Heart left ventricle (tissue), 13 donors: ENCODE measurements at regions not wholly inside any gene's neighbourhood (a gene's known extent, or its start where the extent isn't known, plus 50 kb on each side); places are given as distances from the start of the nearest gene placed in this dataset.

Source experiments
- CTCF ChIP-seq, 12 donors: fragments of 200-600 bp; sonication (generic) in 4 of 12; IDR thresholded peaks; one replicate each; pipeline versions ENCODE4 v1.5.0 to v1.8.0; 2018 to 2022; ENCODE audit warnings: antibody characterized with exemption in 12 of 12, mild to moderate bottlenecking in 5 of 12
- POLR2A ChIP-seq, 2 donors: fragments of 450-650 bp; IDR thresholded peaks; one replicate each; pipeline ENCODE4 v1.6.1; 2017; ENCODE audit warnings: antibody characterized with exemption in 2 of 2, mild to moderate bottlenecking in 2 of 2, moderate library complexity in 2 of 2
- donor health status: ischemic (EF 13 %, LVEDD 7.1; RV severe dilation, severe dysfunction).
- donor health status: DM: no; HTN: yes; CAD: no.
- donor health status: DM: no; HTN: no; CAD: no.
- donor health status: ischemic (EF 25% LVEDD 6.9; RV normal size, moderate dysfunction).
- donor health status: ischemic (EF 25% LVEDD 5.7; RV mildly dilated, moderate dysfunction).
- donor health status: ischemic (EF 35%, LVEDD 5.7; RV mildly dilated, moderate dysfunction).
- donor health status: nonischemic (EF 11% LVEDD 7.7; RV severe dilation, severe dysfunction).
- donor health status: DM: yes; HTN: yes; CAD: no.
- donor health status: PGD.
- donor health status: ischemic (EF 29% LVEDD 5.4; RV normal size, mild dysfunction).
- donor health status: nonischemic (EF 23%, LVEDD 6.1; RV moderate dilation, normal function).

DNA sequence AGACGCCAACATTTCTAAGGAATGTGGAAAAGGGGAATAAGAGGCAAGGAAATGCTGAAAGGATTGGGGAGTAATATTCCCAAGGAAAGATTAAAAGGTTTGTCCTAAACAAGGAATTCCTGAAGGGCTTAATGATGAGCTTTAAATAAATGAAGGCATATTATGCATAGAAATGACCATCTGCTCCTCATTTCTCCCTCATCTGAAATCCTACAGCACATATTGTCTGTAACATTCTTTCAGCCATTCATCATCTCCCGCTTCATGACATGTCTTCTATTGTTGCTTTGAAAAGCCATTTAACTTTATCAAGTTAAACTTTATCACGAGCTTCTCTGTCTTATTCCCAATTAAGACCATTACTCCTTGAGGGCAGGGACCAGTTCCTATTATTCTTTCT is 608.7 kb upstream of the PLXNA2 start:
- TF ChIP-seq CTCF (IDR thresholded peaks at IDR 0.05) (no peak), POLR2A (IDR thresholded peaks at IDR 0.05) (no peak)
